HG02610 (cell line): ENCODE measurements at regions not wholly inside any gene's neighbourhood (a gene's known extent, or its start where the extent isn't known, plus 50 kb on each side); places are given as distances from the start of the nearest gene placed in this dataset.

ENCODE experiments used
- ATAC-seq: cut with Tn5 transposase; IDR thresholded peaks from one replicate; pipeline ENCODE4 v1.9.1; 2021; ENCODE audit warnings: mild to moderate bottlenecking, moderate library complexity; ENCODE audit not compliant: unreplicated experiment

DNA sequence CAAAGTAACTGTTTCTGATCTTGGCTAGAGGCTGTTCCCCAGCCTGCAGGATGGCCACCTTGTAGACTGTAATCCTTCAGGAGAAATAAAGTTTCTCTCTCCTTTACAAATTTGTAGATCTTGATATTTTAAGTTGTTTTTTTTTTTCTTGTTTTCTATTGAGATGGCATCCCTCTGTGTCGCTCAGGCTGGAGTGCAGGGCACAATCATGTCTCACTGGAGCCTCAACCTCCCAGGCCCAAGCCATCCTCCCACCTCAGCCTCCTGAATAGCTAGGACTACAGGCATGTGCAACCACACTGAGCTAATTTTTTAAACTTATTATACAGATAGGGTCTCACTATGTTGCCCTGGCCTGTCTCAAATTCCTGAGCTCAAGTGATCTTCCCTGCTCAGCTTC is 389.8 kb upstream of the LRRC4C start:
- no peak for ATAC-seq

DNA sequence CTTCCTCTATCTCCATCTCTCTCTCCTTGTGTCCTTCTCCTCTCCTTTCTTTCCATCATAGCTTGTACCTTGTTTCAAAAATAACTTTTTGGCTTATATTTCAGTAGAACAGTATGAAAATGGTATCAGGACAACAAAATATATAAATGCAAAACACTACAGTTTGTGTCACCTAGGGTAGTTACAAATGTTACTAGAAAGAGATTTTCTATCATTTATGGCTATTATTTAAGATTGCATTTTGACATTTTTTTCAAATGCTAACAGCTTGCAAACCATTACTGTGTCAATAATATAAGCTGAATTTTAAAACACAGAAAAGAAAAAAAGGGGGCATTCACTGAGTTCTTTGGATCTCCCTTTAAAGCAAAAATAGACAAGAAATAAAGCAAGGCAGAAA is 392.3 kb upstream of the LRRC4C start:
- no peak for ATAC-seq

- ATAC-seq: no peak
Measured at GRCh38 chr11:41861838-41862237, 402.4 kb upstream of the LRRC4C start.

DNA sequence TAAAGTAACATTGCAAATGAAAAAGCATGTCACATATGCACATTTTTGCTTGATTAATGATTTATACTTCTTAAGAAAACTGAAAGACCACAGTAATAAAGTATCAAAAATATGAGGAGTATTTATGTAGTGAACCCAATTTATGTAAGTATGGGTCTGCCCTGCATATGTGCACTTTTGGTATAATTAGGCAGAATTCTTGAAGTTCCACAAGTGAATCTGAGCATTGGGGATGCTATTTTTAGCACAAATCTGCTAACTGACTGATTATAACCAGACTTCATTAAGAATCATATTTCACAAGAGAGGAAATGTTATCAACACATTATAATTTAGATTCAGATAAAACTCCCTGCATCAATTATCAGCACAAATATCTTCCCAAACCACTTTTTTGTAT is 407.1 kb upstream of the LRRC4C start:
- no peak for ATAC-seq

DNA sequence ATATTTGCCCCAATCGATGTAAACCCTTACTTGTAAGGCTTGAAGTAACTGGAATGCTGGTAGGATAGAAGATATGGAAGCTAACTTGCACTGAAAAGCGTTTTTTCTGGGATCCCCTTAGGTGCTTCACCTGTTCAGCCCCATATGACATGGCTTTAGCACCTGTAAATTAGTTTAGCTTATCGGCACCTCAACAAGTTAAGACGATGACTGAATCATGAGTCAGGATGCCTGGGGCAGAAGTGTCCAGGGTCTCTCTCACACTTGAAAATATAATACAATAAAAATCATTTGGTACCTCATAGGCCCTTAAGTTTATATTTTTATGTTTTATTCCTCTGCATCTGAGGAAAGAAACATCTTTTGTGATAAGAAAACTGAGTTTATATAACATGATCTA is 409.2 kb upstream of the LRRC4C start:
- ATAC-seq: no peak

- no peak for ATAC-seq
Measured at GRCh38 chr11:41872426-41872825, 413.0 kb upstream of the LRRC4C start.

- no peak for ATAC-seq
Measured at GRCh38 chr11:41872870-41873269, 413.4 kb upstream of the LRRC4C start.

GRCh38 chr11:41878095-41878494 is 418.6 kb upstream of the LRRC4C start:
- no peak for ATAC-seq

DNA sequence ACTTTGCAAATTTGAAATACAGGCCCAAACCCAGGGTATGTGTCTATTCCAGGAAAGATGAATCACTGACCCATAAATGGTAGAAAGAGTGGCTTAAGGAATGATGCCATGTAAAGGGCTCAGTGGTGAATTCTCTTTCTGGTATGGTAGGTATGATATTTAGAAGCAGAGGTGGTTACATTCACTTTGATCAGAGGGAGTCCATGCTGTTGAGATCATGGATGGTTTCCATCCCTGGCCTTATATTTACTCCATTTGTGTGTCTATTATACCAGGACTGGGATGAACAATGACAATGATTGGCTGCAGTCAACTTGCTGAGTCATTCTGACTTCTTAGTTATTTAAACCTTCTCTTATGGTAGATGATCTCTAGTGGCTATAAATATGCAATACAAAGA is 419.8 kb upstream of the LRRC4C start:
- no peak for ATAC-seq

DNA sequence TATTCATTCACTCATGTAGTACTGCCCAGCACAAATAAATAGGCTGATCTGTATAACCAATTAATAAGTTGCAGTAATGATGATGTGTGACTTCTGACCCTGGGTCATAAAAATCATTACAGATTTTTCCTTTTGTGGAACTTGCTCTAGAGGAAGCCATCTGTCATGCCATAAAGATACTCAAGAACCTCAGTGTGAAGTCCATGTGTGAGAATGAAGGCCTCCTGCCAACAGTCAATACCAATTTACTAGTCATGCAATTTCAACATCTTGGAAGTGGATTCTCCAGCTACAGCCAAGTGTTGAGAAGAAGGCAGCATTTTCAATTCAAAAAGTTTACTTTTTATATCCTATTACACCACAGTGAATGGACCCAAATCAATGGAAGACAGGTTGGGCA is 435.6 kb upstream of the LRRC4C start:
- ATAC-seq: no peak

DNA sequence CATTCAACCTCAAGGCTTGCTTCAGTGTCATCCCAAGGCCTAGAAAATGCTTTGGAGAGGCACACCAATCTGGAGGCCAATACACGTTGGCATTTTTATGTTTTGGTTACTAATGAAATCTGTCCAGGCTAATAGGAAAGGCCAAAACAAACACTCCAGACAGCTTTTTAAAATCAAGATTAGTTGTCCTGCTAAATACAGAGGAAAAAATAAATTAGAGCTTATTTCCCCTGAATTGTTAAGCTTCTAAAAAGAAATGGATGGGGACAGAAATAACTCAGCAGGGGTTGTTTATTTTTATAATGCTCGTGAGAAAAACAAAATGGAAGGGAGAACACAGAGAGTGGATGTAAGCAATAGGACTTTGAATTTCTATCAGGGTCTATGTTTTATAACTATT is 438.5 kb upstream of the LRRC4C start:
- ATAC-seq: no peak

- no peak for ATAC-seq
Measured at GRCh38 chr11:41917900-41918299, 458.4 kb upstream of the LRRC4C start.

DNA sequence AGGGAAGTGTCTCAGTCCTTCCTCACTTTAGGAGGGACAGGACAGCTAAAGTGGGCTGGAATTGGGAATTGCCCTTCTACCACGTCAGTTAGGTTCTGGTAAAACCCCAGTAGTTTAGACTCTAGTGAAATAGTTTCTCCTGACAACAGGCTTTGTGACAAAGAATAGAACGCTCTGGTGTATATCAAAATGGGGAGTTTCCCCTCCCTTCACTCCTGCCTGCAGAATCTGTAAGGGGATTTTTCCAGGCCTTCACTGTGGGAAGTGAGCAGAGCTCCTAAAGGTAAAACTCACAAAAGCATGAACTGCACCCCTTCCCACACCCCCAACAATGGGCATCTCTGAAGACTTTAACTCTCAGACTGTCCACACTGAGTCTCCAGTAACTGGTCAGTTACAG is 460.9 kb upstream of the LRRC4C start:
- peak; percentile 89 for ATAC-seq

- ATAC-seq: no peak
Measured at GRCh38 chr11:41921746-41922390, 462.4 kb upstream of the LRRC4C start.

DNA sequence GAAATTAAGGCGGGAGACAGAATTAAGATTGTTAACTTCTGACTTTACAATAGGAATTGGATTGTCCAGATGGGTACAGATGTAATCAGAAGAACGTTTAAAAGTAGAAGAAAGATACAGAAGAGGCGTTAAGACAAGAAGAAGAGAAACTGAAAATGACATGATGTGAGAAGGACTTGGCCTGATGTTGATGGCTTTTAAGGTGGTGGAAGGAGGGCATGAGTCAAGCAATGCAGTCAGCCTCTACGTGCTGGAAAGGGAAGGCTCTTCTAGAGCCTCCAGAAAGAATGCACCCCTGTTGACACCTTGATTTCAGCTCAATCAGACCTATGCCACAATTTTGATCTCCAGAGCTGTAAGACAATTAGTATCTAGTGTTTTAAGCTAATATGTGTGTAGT is 466.9 kb upstream of the LRRC4C start:
- no peak for ATAC-seq

DNA sequence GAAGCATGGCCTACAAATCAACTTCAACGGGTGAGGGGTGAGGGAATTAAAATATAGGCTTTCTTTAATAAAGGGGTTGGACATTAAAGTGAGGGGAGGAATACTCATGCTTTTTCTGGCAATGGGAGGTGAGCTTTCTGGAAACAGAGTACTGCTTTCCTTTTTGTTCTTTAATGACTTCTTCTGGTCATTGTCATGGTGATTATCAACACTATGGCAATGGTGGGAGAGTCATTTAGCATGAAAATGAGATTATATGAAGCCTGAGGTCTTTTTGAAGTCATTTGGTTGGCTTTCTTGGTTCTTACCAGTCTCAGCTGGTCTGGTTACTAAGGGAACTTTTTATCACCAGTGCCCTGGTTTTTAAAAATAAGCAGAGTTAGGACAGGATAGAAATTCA is 475.8 kb upstream of the LRRC4C start:
- no peak for ATAC-seq

GRCh38 chr11:41935795-41936194 is 476.3 kb upstream of the LRRC4C start:
- no peak for ATAC-seq

DNA sequence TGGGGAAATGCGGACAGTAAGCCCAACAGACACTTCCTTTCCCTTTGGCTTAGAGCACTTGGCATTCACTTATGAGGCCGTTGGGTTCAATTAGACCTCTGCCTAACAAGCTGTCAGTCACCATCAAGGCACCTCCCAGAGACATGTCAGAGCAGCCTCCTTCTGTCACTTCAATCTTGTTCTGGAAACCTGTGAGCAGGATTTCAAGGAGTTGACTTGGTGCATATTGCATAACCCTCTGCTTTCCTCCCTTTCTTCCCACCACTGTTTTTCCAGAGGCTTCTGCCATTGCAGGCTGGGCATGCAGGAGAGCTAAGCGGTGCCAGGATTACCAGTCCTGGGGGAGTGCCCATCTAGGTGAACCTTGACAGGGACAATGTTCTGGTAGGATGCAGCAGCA is 484.2 kb upstream of the LRRC4C start:
- ATAC-seq: no peak

- no peak for ATAC-seq
Measured at GRCh38 chr11:41947392-41947791, 487.9 kb upstream of the LRRC4C start.

- ATAC-seq: peak; percentile 86
Measured at GRCh38 chr11:41950470-41951143, 491.2 kb upstream of the LRRC4C start.

DNA sequence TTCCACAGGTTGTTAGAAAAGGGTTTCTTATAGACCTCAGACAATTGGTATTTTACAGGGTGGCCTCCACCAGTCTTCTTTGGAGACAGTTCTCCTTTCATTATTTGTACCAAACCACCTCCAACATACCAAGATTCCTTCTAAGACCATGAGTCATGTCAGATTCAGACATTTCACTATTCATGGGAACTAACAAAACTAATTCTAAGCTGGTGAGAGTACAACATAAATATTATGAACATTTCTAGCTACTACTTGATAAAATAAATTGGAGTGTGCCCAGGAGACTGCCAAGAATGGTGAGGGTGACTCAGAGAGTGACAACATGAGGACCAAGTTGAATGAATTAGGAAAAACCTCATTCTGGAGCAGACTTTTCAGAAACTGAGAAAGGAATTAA is 494.6 kb upstream of the LRRC4C start:
- no peak for ATAC-seq

GRCh38 chr11:41955066-41955465 is 495.6 kb upstream of the LRRC4C start:
- no peak for ATAC-seq
